Naive thymus-derived CD4-positive, alpha-beta T cell (primary cell): ENCODE measurements at regions not wholly inside any gene's neighbourhood (a gene's known extent, or its start where the extent isn't known, plus 50 kb on each side); places are given as distances from the start of the nearest gene placed in this dataset.

Experiments used
- ATAC-seq: fragments of 150-1000 bp; cut with Tn5 transposase; 2 replicates; pipeline ENCODE4 v1.10.0; 2021; ENCODE audit warnings: mild to moderate bottlenecking, moderate library complexity
- CTCF ChIA-PET: fragments of 350-600 bp; sonication (Branson Sonifier 250); formaldehyde crosslinking; loops from one replicate; lab custom pipeline; 2021; ENCODE audit warnings: antibody characterized with exemption; lab: Charles Lee
- POLR2A ChIA-PET: fragments of 350-600 bp; sonication (Branson Sonifier 250); formaldehyde crosslinking; loops from one replicate; lab custom pipeline; 2021; ENCODE audit warnings: antibody characterized with exemption, inconsistent platforms; lab: Charles Lee
- DNase-seq, 9 donors: peaks; one replicate each; pipeline versions ENCODE4 v3.0.0 to v3.0.0-alpha.2; 2020 to 2022; ENCODE audit warnings: mixed read lengths in 1 of 9
- H3K27ac ChIP-seq: one replicate; pipeline ENCODE4 v1.7.0; 2013; ENCODE audit warnings: mild to moderate bottlenecking, low read depth, low read length, moderate library complexity
- H3K27me3 ChIP-seq, 2 donors: one replicate each; pipeline ENCODE4 v1.7.0; 2013; ENCODE audit warnings: low read length in 2 of 2, mild to moderate bottlenecking in 2 of 2, moderate library complexity in 2 of 2; ENCODE audit not compliant: control insufficient read depth in 2 of 2, insufficient read depth in 2 of 2
- H3K36me3 ChIP-seq, 3 experiments: 1 replicate in 2 of 3; 2 replicates in 1 of 3; pipeline ENCODE4 v1.7.0; 2013; ENCODE audit warnings: low read length in 3 of 3, mild to moderate bottlenecking in 3 of 3, moderate library complexity in 1 of 3; ENCODE audit not compliant: insufficient read depth in 3 of 3, control insufficient read depth in 2 of 3
- H3K4me1 ChIP-seq, 2 donors: one replicate each; pipeline ENCODE4 v1.7.0; 2013; ENCODE audit warnings: low read length in 2 of 2, mild to moderate bottlenecking in 2 of 2, moderate library complexity in 1 of 2; ENCODE audit not compliant: control insufficient read depth in 2 of 2, insufficient read depth in 2 of 2
- H3K4me3 ChIP-seq: 2 replicates; pipeline ENCODE4 v1.7.0; 2013; ENCODE audit warnings: mild to moderate bottlenecking, low read length
- H3K9me3 ChIP-seq, 3 experiments: 1 replicate in 2 of 3; 2 replicates in 1 of 3; pipeline ENCODE4 v1.7.0; 2013; ENCODE audit warnings: low read length in 3 of 3; ENCODE audit not compliant: control insufficient read depth in 2 of 3
- H3K27ac Mint-ChIP-seq, 9 donors: one replicate each; pipeline ENCODE4 v1.8.0; 2020 to 2022; ENCODE audit warnings: mixed read lengths in 9 of 9, mild to moderate bottlenecking in 8 of 9, moderate library complexity in 5 of 9, inconsistent platforms in 2 of 9
- H3K27me3 Mint-ChIP-seq, 5 donors: one replicate each; pipeline ENCODE4 v1.8.0; 2021 to 2022; ENCODE audit warnings: mixed read lengths in 5 of 5, mild to moderate bottlenecking in 1 of 5
- H3K36me3 Mint-ChIP-seq, 5 donors: one replicate each; pipeline ENCODE4 v1.8.0; 2020 to 2022; ENCODE audit warnings: mixed read lengths in 5 of 5, mild to moderate bottlenecking in 3 of 5, inconsistent platforms in 1 of 5
- H3K4me1 Mint-ChIP-seq, 7 donors: one replicate each; pipeline ENCODE4 v1.8.0; 2020 to 2022; ENCODE audit warnings: mixed read lengths in 7 of 7, mild to moderate bottlenecking in 3 of 7, inconsistent platforms in 1 of 7
- H3K4me3 Mint-ChIP-seq, 10 donors: one replicate each; pipeline ENCODE4 v1.8.0; 2020 to 2022; ENCODE audit warnings: mild to moderate bottlenecking in 10 of 10, mixed read lengths in 10 of 10, moderate library complexity in 6 of 10, inconsistent platforms in 2 of 10
- H3K9me3 Mint-ChIP-seq, 11 donors: one replicate each; pipeline ENCODE4 v1.8.0; 2020 to 2022; ENCODE audit warnings: mixed read lengths in 11 of 11, mild to moderate bottlenecking in 4 of 11, inconsistent platforms in 1 of 11, moderate library complexity in 1 of 11
- intact Hi-C, 2 donors: fragments of 100-400 bp; cut with micrococcal nuclease; formaldehyde crosslinking; loops; one replicate each; pipeline ENCODE4 v1.15.1; 2023

DNA sequence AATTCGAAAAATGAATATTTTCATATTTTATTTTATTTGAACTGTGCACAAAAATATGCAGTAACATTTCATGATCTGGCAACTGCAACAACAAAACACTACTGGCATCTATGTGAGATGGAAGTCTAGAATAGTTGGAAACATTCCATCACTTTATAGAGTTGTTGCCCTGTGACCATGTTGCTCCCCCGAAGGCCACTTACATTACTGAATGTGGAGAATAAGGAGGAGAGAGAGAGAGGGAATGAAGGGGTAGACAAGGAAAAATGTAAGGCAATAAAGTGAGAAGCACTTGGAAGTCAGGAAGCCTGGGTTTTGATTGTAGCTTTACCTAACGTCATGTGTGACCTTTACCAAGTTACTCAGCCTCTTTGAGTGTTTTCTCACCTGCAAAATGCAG lies 437.2 kb upstream of the EDIL3 start:
- no peaks in the 10 kb centered on the region for H3K36me3 ChIP-seq
- no peak overlapping the region for H3K4me3 Mint-ChIP-seq
- CTCF ChIA-PET: no interaction called here
- H3K4me1 ChIP-seq: no peaks in the 10 kb centered on the region
- H3K4me1 Mint-ChIP-seq: peaks cover 0 to 2% (median 0%) of the 10 kb centered on the region in 7 donors
- no peaks in the 10 kb centered on the region for H3K36me3 Mint-ChIP-seq
- H3K27ac Mint-ChIP-seq: no peak overlapping the region
- POLR2A ChIA-PET: no interaction called here
- ATAC-seq: no peak
- H3K4me3 ChIP-seq: no peak overlapping the region
- intact Hi-C loops: no loop called here
- H3K27ac ChIP-seq: no peak overlapping the region
- no peaks in the 10 kb centered on the region for H3K27me3 Mint-ChIP-seq
- H3K9me3 Mint-ChIP-seq: peaks cover 0 to 1% (median 0%) of the 10 kb centered on the region in 11 donors
- H3K9me3 ChIP-seq: no peaks in the 10 kb centered on the region
- no peaks in the 10 kb centered on the region for H3K27me3 ChIP-seq
- DNase-seq: no peak

DNA sequence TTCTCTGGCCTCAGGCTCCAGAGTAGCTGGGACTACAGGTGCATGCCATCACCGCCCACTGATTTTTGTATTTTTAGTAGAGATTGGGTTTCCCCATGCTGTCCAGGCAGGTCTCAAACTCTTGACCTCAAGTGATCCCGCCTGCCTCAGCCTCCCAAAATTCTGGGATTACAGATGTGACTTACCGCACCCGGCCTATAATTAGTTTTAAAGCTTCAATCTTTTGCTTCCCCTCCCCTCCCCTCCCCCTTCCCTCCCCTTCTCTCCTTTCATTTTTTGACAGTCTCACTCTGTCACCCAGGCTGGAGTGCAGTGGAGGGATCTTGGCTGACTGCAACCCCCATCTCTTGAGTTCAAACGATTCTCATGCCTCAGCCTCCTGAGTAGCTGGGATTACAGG lies 433.3 kb upstream of the EDIL3 start:
- ChIA-PET CTCF (no interaction called here), POLR2A (no interaction called here)
- H3K9me3 Mint-ChIP-seq: peaks cover 0 to 6% (median 0%) of the 10 kb centered on the region in 11 donors
- no peak overlapping the region for H3K4me3 Mint-ChIP-seq
- H3K27ac ChIP-seq: no peak overlapping the region
- no peaks in the 10 kb centered on the region for H3K9me3 ChIP-seq
- ATAC-seq (no peak), DNase-seq (no peak)
- H3K4me1 Mint-ChIP-seq: peaks cover 0 to 2% (median 0%) of the 10 kb centered on the region in 7 donors
- no peak overlapping the region for H3K27ac Mint-ChIP-seq
- no peaks in the 10 kb centered on the region for H3K4me1 ChIP-seq
- intact Hi-C loops: no loop called here
- H3K36me3 ChIP-seq: no peaks in the 10 kb centered on the region
- no peak overlapping the region for H3K4me3 ChIP-seq
- no peaks in the 10 kb centered on the region for H3K27me3 Mint-ChIP-seq
- H3K36me3 Mint-ChIP-seq: no peaks in the 10 kb centered on the region
- H3K27me3 ChIP-seq: no peaks in the 10 kb centered on the region

DNA sequence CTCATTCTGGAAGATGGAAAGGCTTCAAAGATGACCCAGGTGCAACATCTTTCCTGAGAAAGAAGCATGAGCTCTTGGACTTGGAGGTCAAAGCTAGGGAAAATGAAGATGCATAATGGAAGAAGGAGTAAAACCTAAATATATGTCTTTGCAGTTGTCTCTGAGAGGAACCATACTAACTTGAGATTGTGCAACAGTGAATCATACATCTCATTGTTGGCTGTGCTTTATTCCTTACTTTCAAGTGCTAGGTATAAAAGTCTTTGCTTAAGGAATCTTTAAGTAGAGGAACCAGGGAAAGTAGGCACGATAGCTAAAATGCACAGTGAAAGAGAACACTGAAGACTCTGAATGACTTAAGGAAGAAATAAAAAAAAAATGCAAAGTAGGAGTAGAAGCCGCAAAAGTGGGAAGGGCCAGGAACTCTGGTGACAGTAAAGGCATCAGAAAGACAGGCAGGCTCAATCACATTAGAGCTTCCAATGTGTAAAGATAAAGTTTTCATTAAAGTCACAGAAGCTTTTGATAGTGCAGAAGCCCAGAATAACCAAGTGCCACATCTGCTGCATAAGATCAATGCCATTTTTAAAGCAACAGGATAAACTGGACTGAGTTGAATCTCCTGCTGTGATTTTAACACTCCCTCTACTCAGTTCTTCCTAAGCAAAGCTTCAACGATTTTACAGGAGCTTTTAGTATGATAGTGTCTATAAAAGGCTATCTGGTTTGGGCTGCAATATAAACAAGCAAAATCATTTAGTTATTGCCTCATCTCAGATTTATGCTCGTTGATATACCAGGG lies 432.3 kb upstream of the EDIL3 start:
- DNase-seq (no peak), ATAC-seq (no peak)
- peaks cover 0 to 6% (median under 1%) of the 10 kb centered on the region in 11 donors for H3K9me3 Mint-ChIP-seq
- H3K36me3 Mint-ChIP-seq: no peaks in the 10 kb centered on the region
- Histone ChIP-seq H3K27me3 (no peaks in the 10 kb centered on the region), H3K9me3 (no peaks in the 10 kb centered on the region), H3K4me1 (no peaks in the 10 kb centered on the region), H3K4me3 (no peak overlapping the region), H3K27ac (no peak overlapping the region), H3K36me3 (no peaks in the 10 kb centered on the region)
- intact Hi-C loops: no loop called here
- POLR2A ChIA-PET: no interaction called here
- H3K27ac Mint-ChIP-seq: no peak overlapping the region
- CTCF ChIA-PET: interaction anchor here (0.7 kb wide), 1 partner anchor 313 kb away, joined by 3 read pairs; no protein-coding TSS in a partner anchor
- H3K27me3 Mint-ChIP-seq: no peaks in the 10 kb centered on the region
- H3K4me1 Mint-ChIP-seq: no peaks in the 10 kb centered on the region
- no peak overlapping the region for H3K4me3 Mint-ChIP-seq

DNA sequence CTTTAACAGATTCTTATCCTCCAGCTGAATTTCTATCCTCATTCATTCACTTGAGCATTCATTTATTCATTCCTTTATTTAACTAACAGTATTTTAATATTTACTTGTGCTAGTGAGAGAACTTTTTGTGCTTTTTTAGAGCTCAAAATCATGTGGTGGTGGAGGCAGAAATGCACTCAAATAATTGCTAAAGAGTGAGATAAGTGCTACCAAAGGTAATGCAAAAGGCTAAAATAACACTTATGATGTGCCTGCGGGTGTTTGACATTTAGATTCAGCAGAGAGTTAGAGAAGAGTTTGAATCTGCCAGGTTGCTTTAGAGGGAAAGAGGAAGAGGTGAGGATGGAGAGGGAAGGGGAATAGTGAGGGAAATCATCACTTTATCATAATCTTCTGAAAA lies 431.5 kb upstream of the EDIL3 start:
- no peak overlapping the region for H3K4me3 Mint-ChIP-seq
- ChIA-PET CTCF (no interaction called here), POLR2A (interaction anchor here (0.5 kb wide), 1 partner anchor 713 kb away, joined by 3 read pairs; no protein-coding TSS in a partner anchor)
- ATAC-seq (no peak), DNase-seq (no peak)
- H3K4me1 ChIP-seq: no peaks in the 10 kb centered on the region
- H3K27me3 Mint-ChIP-seq: no peaks in the 10 kb centered on the region
- H3K9me3 Mint-ChIP-seq: peaks cover 0 to 8% (median 3%) of the 10 kb centered on the region in 11 donors
- H3K27me3 ChIP-seq: no peaks in the 10 kb centered on the region
- no peaks in the 10 kb centered on the region for H3K9me3 ChIP-seq
- no peaks in the 10 kb centered on the region for H3K36me3 Mint-ChIP-seq
- no peak overlapping the region for H3K4me3 ChIP-seq
- H3K4me1 Mint-ChIP-seq: no peaks in the 10 kb centered on the region
- no peaks in the 10 kb centered on the region for H3K36me3 ChIP-seq
- H3K27ac Mint-ChIP-seq: no peak overlapping the region
- no peak overlapping the region for H3K27ac ChIP-seq
- intact Hi-C loops: no loop called here

DNA sequence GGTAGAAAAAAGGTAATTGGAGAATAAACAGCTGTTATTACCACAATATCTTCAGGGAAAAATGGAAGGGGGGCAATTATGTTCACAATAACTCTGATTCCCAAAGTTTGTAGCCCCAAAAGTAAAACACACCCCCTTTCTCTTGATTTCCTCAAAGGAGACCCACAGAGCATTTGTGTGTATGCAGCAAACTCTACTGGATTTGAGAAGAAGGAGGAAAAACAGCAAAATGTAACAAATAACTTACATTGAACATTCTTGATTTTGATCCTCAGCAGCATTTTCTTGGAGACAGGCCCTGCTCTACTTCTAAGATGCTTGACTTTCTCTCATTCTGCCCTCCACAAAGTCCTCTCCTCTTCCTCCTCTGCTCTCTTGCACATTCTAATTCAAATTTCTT lies 420.8 kb upstream of the EDIL3 start:
- no peaks in the 10 kb centered on the region for H3K27me3 ChIP-seq
- ATAC-seq (no peak), DNase-seq (no peak)
- H3K27ac Mint-ChIP-seq: no peak overlapping the region
- H3K27me3 Mint-ChIP-seq: no peaks in the 10 kb centered on the region
- no peaks in the 10 kb centered on the region for H3K36me3 Mint-ChIP-seq
- peaks cover 0 to 8% (median under 1%) of the 10 kb centered on the region in 11 donors for H3K9me3 Mint-ChIP-seq
- H3K27ac ChIP-seq: no peak overlapping the region
- no peak overlapping the region for H3K4me3 ChIP-seq
- H3K4me1 Mint-ChIP-seq: no peaks in the 10 kb centered on the region
- no peaks in the 10 kb centered on the region for H3K36me3 ChIP-seq
- POLR2A ChIA-PET: no interaction called here
- no peaks in the 10 kb centered on the region for H3K9me3 ChIP-seq
- no peak overlapping the region for H3K4me3 Mint-ChIP-seq
- CTCF ChIA-PET: no interaction called here
- intact Hi-C loops: no loop called here
- no peaks in the 10 kb centered on the region for H3K4me1 ChIP-seq

DNA sequence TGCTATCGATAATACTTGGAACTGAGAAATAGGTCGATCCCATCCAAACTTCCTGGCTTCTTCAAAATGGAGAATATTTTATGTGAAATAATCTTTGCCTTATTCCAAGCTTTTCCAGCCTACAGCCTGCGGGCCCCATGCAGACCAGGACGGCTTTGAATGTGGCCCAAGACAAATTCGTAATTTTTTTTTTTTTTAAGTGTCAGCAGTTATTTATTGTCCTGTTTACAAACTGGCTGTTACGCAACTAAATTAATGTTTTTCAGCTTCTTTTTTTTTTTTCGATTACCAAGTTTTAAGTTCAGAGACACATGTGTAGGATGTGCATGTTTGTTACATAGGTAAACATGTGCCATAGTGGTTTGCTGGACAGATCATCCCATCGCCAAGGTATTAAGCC lies 411.7 kb upstream of the EDIL3 start:
- no peak overlapping the region for H3K27ac ChIP-seq
- Mint-ChIP-seq H3K27ac (no peak overlapping the region), H3K4me3 (no peak overlapping the region)

DNA sequence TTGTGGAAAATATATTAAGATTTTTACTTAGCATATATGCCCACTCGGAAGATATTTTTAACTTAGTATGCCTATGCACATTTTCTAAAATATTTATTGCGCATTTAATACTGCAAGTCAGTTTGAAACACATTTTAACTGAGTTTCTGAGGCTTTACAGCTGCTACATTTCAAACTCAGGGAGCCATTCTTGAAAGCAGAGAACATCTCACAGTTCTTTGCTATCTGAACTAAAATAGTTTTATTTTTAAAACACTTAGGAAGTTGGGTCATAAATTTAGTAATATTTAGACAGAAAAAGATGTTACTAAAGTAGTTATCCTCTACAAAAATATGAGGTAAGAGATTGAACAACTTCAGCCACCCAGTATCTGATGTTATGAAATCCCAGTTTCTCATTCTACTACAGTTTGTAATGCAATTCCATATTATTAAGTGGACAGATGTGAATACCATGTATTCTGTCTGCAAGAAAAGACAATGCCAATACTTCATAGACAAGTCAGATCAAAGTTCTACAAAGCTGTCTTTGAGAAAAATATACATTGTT lies 409.9 kb upstream of the EDIL3 start:
- H3K4me3 ChIP-seq: no peak overlapping the region
- Mint-ChIP-seq H3K4me1 (no peaks in the 10 kb centered on the region), H3K4me3 (no peak overlapping the region), H3K27ac (no peak overlapping the region), H3K9me3 (peaks cover 0 to 10% (median 0%) of the 10 kb centered on the region in 11 donors), H3K36me3 (no peaks in the 10 kb centered on the region), H3K27me3 (no peaks in the 10 kb centered on the region)
- H3K27ac ChIP-seq: no peak overlapping the region
- H3K4me1 ChIP-seq: no peaks in the 10 kb centered on the region
- ATAC-seq: no peak
- H3K9me3 ChIP-seq: no peaks in the 10 kb centered on the region
- CTCF ChIA-PET: no interaction called here
- intact Hi-C loops: no loop called here
- POLR2A ChIA-PET: no interaction called here
- DNase-seq: no peak
- no peaks in the 10 kb centered on the region for H3K27me3 ChIP-seq
- no peaks in the 10 kb centered on the region for H3K36me3 ChIP-seq

More for the DNA sequence above, 411.7 kb upstream of the EDIL3 start:
- no peaks in the 10 kb centered on the region for H3K4me1 ChIP-seq
- intact Hi-C loops: no loop called here
- H3K36me3 Mint-ChIP-seq: no peaks in the 10 kb centered on the region
- H3K4me1 Mint-ChIP-seq: no peaks in the 10 kb centered on the region
- no peaks in the 10 kb centered on the region for H3K27me3 Mint-ChIP-seq
- peaks cover 0 to 9% (median 0%) of the 10 kb centered on the region in 11 donors for H3K9me3 Mint-ChIP-seq
- DNase-seq (no peak), ATAC-seq (no peak)
- no peak overlapping the region for H3K4me3 ChIP-seq
- H3K9me3 ChIP-seq: no peaks in the 10 kb centered on the region
- CTCF ChIA-PET: no interaction called here
- H3K36me3 ChIP-seq: no peaks in the 10 kb centered on the region
- no peaks in the 10 kb centered on the region for H3K27me3 ChIP-seq
- POLR2A ChIA-PET: no interaction called here
